Spleen (tissue), 7 donors: ENCODE measurements at regions not wholly inside any gene's neighbourhood (a gene's known extent, or its start where the extent isn't known, plus 50 kb on each side); places are given as distances from the start of the nearest gene placed in this dataset.

Source experiments
- POLR2A ChIP-seq, 3 donors: fragments of 450-650 bp; IDR thresholded peaks; one replicate each; pipeline ENCODE4 v1.5.1; 2017; ENCODE audit warnings: antibody characterized with exemption in 3 of 3, mild to moderate bottlenecking in 1 of 3
- TF ChIP-seq, protein P1 (sequence below), 11 experiments: fragments of 200-600 bp in 7 of 11; fragments of 450-650 bp in 4 of 11; sonication (generic) in 4 of 11; IDR thresholded peaks in 8 of 11; conservative IDR thresholded peaks in 3 of 11; 1 replicate in 7 of 11; 2 replicates in 4 of 11; pipeline versions ENCODE4 v1.4.0 to v1.8.0; 2016 to 2021; ENCODE audit warnings: antibody characterized with exemption in 11 of 11, inconsistent platforms in 4 of 11, mild to moderate bottlenecking in 1 of 11
- donor health status: DM: no; HTN: no; CAD: no; lungs with moderate emphysema.
- donor health status: DM: no; HTN: no; CAD: no.
- donor health status: DM: no; HTN: no; CAD: no.

DNA sequence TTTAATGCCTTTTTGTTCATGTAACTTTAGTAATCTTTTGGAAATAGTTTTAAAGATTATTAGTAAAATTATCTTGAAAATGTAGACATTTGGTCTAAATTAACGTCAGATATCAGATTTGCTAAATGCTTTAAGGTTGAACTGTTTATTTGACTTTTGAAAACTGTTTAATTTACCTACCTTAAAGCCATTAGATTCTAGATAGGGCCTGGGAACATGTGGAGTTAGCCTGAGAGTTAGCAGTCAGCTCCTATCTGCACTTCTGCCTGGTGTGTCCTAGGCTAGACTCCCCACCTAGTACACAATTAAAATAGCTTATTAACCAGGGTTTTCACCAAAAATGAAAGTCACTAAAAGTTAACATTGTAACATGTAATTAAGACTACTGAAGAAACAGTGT, 53.7 kb upstream of the CFAP20DC start:
- TF ChIP-seq POLR2A (IDR thresholded peaks at IDR 0.05), result no peak
- TF ChIP-seq, protein P1, sequence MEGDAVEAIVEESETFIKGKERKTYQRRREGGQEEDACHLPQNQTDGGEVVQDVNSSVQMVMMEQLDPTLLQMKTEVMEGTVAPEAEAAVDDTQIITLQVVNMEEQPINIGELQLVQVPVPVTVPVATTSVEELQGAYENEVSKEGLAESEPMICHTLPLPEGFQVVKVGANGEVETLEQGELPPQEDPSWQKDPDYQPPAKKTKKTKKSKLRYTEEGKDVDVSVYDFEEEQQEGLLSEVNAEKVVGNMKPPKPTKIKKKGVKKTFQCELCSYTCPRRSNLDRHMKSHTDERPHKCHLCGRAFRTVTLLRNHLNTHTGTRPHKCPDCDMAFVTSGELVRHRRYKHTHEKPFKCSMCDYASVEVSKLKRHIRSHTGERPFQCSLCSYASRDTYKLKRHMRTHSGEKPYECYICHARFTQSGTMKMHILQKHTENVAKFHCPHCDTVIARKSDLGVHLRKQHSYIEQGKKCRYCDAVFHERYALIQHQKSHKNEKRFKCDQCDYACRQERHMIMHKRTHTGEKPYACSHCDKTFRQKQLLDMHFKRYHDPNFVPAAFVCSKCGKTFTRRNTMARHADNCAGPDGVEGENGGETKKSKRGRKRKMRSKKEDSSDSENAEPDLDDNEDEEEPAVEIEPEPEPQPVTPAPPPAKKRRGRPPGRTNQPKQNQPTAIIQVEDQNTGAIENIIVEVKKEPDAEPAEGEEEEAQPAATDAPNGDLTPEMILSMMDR (IDR thresholded peaks at IDR 0.05 in 8 of 11, conservative IDR thresholded peaks at IDR 0.05 in 3 of 11), result no peak
